ENCODE measurements at regions not wholly inside any gene's neighbourhood (a gene's known extent, or its start where the extent isn't known, plus 50 kb on each side); places are given as distances from the start of the nearest gene placed in this dataset.

DNA sequence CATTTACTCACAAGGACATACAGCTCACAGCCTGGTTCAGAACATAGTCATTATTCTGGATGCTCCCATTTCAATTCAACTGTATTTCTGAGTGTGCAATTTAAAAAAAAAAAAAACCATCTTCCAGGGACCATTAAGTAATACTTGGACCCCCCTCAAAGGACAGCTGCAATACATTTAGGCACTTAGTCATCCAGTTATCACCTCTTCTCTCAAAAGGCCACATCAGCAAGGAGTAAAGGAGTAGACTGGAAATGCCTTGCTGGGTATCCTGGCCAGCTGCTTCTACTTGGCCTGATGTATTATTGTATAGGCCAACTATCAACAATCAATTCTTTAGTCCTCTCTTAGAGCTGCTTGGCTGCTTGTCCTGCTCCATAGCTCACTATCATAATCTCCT, 211.4 kb upstream of the SETMAR start:
- TF ChIP-seq, protein P1, sequence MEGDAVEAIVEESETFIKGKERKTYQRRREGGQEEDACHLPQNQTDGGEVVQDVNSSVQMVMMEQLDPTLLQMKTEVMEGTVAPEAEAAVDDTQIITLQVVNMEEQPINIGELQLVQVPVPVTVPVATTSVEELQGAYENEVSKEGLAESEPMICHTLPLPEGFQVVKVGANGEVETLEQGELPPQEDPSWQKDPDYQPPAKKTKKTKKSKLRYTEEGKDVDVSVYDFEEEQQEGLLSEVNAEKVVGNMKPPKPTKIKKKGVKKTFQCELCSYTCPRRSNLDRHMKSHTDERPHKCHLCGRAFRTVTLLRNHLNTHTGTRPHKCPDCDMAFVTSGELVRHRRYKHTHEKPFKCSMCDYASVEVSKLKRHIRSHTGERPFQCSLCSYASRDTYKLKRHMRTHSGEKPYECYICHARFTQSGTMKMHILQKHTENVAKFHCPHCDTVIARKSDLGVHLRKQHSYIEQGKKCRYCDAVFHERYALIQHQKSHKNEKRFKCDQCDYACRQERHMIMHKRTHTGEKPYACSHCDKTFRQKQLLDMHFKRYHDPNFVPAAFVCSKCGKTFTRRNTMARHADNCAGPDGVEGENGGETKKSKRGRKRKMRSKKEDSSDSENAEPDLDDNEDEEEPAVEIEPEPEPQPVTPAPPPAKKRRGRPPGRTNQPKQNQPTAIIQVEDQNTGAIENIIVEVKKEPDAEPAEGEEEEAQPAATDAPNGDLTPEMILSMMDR (IDR thresholded peaks at IDR 0.05): no peak
- no peak for TF ChIP-seq POLR2A (IDR thresholded peaks at IDR 0.05)

Measured in esophagus squamous epithelium (tissue), 4 donors.